ENCODE measurements at regions not wholly inside any gene's neighbourhood (a gene's known extent, or its start where the extent isn't known, plus 50 kb on each side); places are given as distances from the start of the nearest gene placed in this dataset.
"Not testable (repeated sequence)": the region's sequence is repeated elsewhere in the genome, so short reads cannot be mapped to it uniquely, and the experiment has no call there.

DNA sequence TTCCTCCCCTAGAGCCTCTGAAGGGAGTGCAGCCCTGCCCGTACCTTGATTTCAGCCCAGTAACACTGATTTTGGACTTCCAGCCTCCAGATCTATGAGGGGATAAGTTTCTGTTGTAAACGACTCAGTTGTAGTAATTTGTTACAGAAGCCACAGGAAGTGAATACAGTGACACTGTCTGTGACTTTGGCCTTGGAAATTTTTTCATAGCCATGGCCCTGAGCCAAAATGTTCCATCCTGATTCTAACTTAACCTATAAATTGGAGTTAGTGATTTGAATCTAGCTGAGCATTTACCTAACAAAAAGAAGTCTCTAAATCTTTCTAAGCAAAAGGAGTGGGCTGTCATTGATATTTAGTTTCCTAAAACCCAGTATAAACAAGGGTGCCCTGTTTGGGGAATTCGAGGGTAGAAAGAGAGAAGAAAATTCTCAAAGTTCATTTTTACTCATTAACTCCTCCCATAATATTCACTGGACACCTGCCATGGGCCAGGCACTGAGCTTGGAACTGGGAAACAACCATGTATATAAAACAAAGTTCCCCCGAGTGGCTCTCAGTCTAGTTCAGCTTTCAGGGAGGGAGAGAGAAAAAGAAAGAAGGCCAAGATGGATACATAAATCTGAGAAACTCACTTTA lies 162.3 kb downstream of the SKIDA1 start:
- TF ChIP-seq, protein P1, sequence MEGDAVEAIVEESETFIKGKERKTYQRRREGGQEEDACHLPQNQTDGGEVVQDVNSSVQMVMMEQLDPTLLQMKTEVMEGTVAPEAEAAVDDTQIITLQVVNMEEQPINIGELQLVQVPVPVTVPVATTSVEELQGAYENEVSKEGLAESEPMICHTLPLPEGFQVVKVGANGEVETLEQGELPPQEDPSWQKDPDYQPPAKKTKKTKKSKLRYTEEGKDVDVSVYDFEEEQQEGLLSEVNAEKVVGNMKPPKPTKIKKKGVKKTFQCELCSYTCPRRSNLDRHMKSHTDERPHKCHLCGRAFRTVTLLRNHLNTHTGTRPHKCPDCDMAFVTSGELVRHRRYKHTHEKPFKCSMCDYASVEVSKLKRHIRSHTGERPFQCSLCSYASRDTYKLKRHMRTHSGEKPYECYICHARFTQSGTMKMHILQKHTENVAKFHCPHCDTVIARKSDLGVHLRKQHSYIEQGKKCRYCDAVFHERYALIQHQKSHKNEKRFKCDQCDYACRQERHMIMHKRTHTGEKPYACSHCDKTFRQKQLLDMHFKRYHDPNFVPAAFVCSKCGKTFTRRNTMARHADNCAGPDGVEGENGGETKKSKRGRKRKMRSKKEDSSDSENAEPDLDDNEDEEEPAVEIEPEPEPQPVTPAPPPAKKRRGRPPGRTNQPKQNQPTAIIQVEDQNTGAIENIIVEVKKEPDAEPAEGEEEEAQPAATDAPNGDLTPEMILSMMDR (conservative IDR thresholded peaks at IDR 0.05; ENCODE audit: low read depth, low read length) = no peak
- no peak overlapping the region for H3K4me3 ChIP-seq (ENCODE audit: low read length)
- no peak for DNase-seq (ENCODE audit: low read depth)

DNA sequence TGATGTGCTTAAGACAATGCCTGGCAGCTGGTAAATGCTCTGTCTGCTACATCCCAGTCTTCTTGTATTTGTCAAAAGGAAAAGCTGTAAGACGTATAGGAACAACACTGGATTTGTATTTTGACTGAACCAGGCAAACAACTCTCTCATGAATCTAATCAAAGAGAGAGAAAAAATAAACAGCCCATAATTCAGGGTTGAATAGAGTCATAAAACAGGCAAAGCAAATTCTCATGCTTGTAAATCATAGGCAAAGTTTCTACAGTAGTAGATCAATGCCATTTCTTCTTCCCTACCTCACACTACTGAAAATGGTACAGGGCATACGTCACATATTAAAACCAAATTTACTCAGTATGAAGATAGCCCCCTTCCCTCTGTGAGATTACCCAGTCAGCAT lies 166.3 kb downstream of the SKIDA1 start:
- DNase-seq (ENCODE audit: low read depth) = no peak

DNA sequence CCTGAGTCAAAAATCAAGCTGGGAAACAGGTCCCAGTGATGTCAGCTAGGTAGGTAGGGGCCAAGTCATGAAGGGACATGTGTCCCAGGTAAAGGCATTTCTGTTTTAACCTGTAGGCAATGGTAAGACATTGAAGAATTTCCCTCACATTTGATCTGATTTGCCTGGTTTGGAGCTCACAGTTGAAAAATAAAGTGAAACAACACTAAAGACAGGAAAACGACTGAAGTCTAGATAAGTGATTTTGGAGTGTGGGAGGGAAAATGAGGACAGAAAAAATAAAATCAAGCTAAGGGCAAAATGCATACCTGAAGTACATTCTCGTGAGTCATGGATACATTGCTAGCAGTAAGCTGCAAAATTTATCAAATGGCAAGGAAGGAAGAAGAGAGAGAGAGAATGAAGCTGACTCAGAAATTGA lies 169.9 kb downstream of the SKIDA1 start:
- no peak for DNase-seq (ENCODE audit: low read depth)
- TF ChIP-seq, protein P1 (conservative IDR thresholded peaks at IDR 0.05; ENCODE audit: low read depth, low read length) = no peak
- H3K4me3 ChIP-seq (ENCODE audit: low read length) = no peak overlapping the region

More for the DNA sequence above, 166.3 kb downstream of the SKIDA1 start:
- H3K4me3 ChIP-seq (ENCODE audit: low read length) = no peak overlapping the region
- TF ChIP-seq, protein P1 (conservative IDR thresholded peaks at IDR 0.05; ENCODE audit: low read depth, low read length) = no peak

DNA sequence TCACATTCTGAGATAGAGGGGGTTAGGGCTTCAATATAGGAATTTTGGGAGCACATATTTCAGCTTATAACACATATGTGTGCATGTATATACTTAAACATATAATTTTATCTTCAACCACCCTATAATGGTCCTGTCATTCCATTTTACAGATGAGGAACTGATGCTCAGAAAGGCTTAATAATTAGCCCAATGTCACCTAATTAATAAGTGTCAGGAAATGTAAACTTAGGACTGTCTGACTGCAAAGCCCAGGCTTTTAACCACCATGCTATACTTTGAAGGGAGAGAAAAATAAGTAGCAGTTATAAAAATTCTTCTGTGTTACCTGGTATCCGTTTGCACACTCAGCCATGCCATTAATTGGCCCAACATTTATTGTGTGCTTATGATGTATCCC lies 172.6 kb downstream of the SKIDA1 start:
- no peak for DNase-seq (ENCODE audit: low read depth)
- H3K4me3 ChIP-seq (ENCODE audit: low read length) = no peak overlapping the region
- TF ChIP-seq, protein P1 (conservative IDR thresholded peaks at IDR 0.05; ENCODE audit: low read depth, low read length) = no peak

DNA sequence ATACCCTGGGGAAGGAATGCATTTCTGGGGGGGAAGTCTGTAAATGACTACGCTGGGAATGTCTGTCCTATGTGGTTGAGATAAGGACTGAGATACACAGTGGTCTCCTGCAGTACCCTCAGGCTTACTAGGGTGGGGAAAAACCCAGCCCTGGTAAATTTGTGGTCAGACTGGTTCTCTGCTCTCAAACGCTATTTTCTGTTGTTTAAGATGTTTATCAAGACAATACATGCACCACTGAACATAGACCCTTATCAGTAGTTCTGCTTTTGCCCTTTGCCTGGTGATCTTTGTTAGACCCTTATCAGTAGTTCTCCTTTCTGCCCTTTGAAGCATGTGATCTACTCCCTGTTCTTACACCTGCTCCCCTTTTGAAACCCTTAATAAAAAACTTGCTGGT lies 173.9 kb downstream of the SKIDA1 start:
- H3K4me3 ChIP-seq (ENCODE audit: low read length); DNase-seq (ENCODE audit: low read depth): not testable (repeated sequence)

DNA sequence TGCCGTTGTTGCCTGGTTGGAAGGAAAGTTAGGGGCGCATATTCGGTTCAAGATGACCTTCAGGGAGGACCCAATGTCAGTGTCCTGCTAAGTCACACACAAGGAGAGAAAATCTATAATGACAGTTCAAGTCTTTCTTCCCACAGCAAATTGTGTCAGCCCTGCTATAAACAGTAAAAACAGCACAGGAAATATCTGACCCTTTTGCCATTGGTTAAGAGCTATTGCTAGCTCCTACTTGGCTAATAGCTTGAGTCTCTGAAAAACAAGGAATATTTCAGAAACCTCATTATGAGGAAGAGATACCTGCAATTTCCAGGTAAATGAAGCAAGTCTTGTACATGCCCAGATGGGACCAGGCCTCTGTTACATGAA lies 175.6 kb downstream of the SKIDA1 start:
- H3K4me3 ChIP-seq (ENCODE audit: low read length) = no peak overlapping the region
- TF ChIP-seq, protein P1 (conservative IDR thresholded peaks at IDR 0.05; ENCODE audit: low read depth, low read length) = no peak
- no peak for DNase-seq (ENCODE audit: low read depth)

DNA sequence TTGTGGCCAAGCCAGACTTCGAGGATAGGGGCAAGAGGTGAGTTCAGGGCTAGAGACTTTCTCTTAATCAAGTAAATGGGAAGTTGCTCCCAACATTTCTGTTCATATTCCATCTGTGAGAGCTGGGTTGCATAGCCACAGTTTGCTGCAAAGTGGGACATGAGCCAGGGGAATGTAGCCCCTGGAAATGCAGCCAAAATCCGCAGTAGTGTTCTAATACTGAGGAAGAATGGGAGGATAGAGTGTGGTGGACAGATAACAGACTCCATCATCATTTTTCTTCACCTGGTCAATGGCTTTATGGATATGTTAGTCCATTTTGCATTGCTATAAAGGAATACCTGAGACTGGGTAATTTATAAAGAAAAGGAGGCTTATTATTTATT lies 177.7 kb downstream of the SKIDA1 start:
- H3K4me3 ChIP-seq (ENCODE audit: low read length) = no peak overlapping the region
- DNase-seq (ENCODE audit: low read depth) = no peak
- TF ChIP-seq, protein P1 (conservative IDR thresholded peaks at IDR 0.05; ENCODE audit: low read depth, low read length) = no peak

All from retinal pigment epithelial cell (primary cell).